ENCODE measurements at regions not wholly inside any gene's neighbourhood (a gene's known extent, or its start where the extent isn't known, plus 50 kb on each side); places are given as distances from the start of the nearest gene placed in this dataset.

GRCh38 chr3:73249047-73249446, 187.6 kb downstream of the EBLN2 start:
- Histone ChIP-seq H3K4me3 (ENCODE audit: extremely low read depth in 1 of 4, insufficient read depth in 2 of 4, low read depth in 3 of 4, low read length in 4 of 4) (no peak overlapping the region), H4K20me1 (replicated peaks in 1 of 2; ENCODE audit: control insufficient read depth in 1 of 2, insufficient read depth in 2 of 2, low read length in 2 of 2) (no peaks in the 10 kb centered on the region), H3K14ac (ENCODE audit: insufficient read length) (no peak overlapping the region), H3K79me2 (ENCODE audit: control insufficient read depth in 1 of 2, insufficient read depth in 2 of 2, low read length in 2 of 2) (no peaks in the 10 kb centered on the region), H3K27me3 (replicated peaks in 1 of 4; ENCODE audit: control insufficient read depth in 3 of 4, extremely low read depth in 1 of 4, insufficient read depth in 3 of 4, low read length in 3 of 4) (no peaks in the 10 kb centered on the region), H2BK20ac (ENCODE audit: low read length) (no peak overlapping the region), H3K4me2 (ENCODE audit: insufficient read depth in 1 of 2, low read depth in 2 of 2, low read length in 2 of 2) (no peak overlapping the region), H3K4ac (replicated peaks; ENCODE audit: insufficient read length, low read depth, low read length) (no peak overlapping the region), H4K8ac (ENCODE audit: extremely low read depth, insufficient read depth, low read length) (no peak overlapping the region), H2BK12ac (ENCODE audit: low read depth, low read length) (no peak overlapping the region), H4K5ac (ENCODE audit: insufficient read length, low read depth, low read length) (no peak overlapping the region), H3K79me1 (ENCODE audit: low read depth, low read length) (no peaks in the 10 kb centered on the region), H4K91ac (replicated peaks; ENCODE audit: insufficient read length, low read length) (no peak overlapping the region), H3K23ac (ENCODE audit: insufficient read length) (no peak overlapping the region), H2BK5ac (ENCODE audit: low read depth, low read length) (no peak overlapping the region), H2AK5ac (ENCODE audit: low read depth, low read length) (no peak overlapping the region), H2BK120ac (replicated peaks; ENCODE audit: low read depth, low read length) (no peak overlapping the region), H3K36me3 (ENCODE audit: control insufficient read depth in 2 of 4, insufficient read depth in 4 of 4, low read length in 3 of 4) (no peaks in the 10 kb centered on the region), H3K27ac (ENCODE audit: low read depth, low read length) (no peak overlapping the region), H3K23me2 (ENCODE audit: low read depth, low read length) (no peaks in the 10 kb centered on the region; the same call in 1 of the 2 replicates), H2BK15ac (ENCODE audit: low read length) (no peak overlapping the region), H2AFZ (ENCODE audit: low read length) (no peak overlapping the region), H3K9ac (replicated peaks in 1 of 4; ENCODE audit: extremely low read depth in 1 of 4, low read depth in 3 of 4, low read length in 3 of 4) (no peak overlapping the region), H3K56ac (replicated peaks; ENCODE audit: insufficient read length, low read depth, low read length) (no peak overlapping the region), H3K18ac (ENCODE audit: extremely low read depth, low read length) (no peak overlapping the region), H3K9me3 (ENCODE audit: insufficient read depth in 2 of 2, low read depth in 1 of 2, low read length in 1 of 2) (no peaks in the 10 kb centered on the region), H3K4me1 (replicated peaks in 1 of 4; ENCODE audit: control insufficient read depth in 3 of 4, insufficient read depth in 4 of 4, low read length in 3 of 4) (no peaks in the 10 kb centered on the region)
- DNase-seq (ENCODE audit: low read depth in 1 of 2, low spot score in 2 of 2) (no peak), FAIRE-seq (no peak)
- WGBS, 2 experiments (ENCODE audit: extremely low coverage in 1 of 2, insufficient coverage in 1 of 2, insufficient read length in 1 of 2, insufficient replicate concordance in 2 of 2, low coverage in 1 of 2, low lambda C conversion rate in 2 of 2, missing lambda C conversion rate in 1 of 2), result 90% methylated on average over 7 of the region's 7 CpGs; no CpG with 5 or more reads in 1 of the 2 experiments
- TF ChIP-seq, protein P1, sequence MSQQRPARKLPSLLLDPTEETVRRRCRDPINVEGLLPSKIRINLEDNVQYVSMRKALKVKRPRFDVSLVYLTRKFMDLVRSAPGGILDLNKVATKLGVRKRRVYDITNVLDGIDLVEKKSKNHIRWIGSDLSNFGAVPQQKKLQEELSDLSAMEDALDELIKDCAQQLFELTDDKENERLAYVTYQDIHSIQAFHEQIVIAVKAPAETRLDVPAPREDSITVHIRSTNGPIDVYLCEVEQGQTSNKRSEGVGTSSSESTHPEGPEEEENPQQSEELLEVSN (IDR thresholded peaks at IDR 0.05), result no peak
- no peak for TF ChIP-seq EGR1 (IDR thresholded peaks at IDR 0.05; ENCODE audit: borderline replicate concordance, low read depth, low read length)
- no peak for TF ChIP-seq RNF2 (IDR thresholded peaks at IDR 0.05; ENCODE audit: borderline replicate concordance, low read depth, low read length, missing control alignments, poor library complexity, severe bottlenecking)
- no peak for TF ChIP-seq CHD2 (IDR thresholded peaks at IDR 0.05; ENCODE audit: low read length)
- TF ChIP-seq SUZ12 (IDR thresholded peaks at IDR 0.05; ENCODE audit: low read length), result no peak
- TF ChIP-seq SIN3A (conservative IDR thresholded peaks at IDR 0.05 in 1 of 2, IDR thresholded peaks at IDR 0.05 in 1 of 2; ENCODE audit: low read depth in 1 of 2, low read length in 2 of 2), result no peak
- TF ChIP-seq EP300 (IDR thresholded peaks at IDR 0.05; ENCODE audit: borderline replicate concordance in 1 of 2, low read depth in 2 of 2, low read length in 2 of 2), result no peak
- TF ChIP-seq GABPA (IDR thresholded peaks at IDR 0.05; ENCODE audit: borderline replicate concordance, insufficient read depth, low read length), result no peak
- TF ChIP-seq FOSL1 (IDR thresholded peaks at IDR 0.05; ENCODE audit: insufficient read depth, low read depth, low read length), result no peak
- TF ChIP-seq SRF (IDR thresholded peaks at IDR 0.05; ENCODE audit: low read depth, low read length), result no peak
- no peak for TF ChIP-seq BACH1 (IDR thresholded peaks at IDR 0.05; ENCODE audit: low read length)
- no peak for TF ChIP-seq CREB1 (IDR thresholded peaks at IDR 0.05)
- TF ChIP-seq CBX5 (IDR thresholded peaks at IDR 0.05; ENCODE audit: low read depth, low read length), result no peak
- TF ChIP-seq SIX5 (IDR thresholded peaks at IDR 0.05; ENCODE audit: low read depth, low read length), result no peak
- POLR2A ChIA-PET (ENCODE audit: partially characterized antibody), result no interaction called here
- CTCF ChIA-PET (ENCODE audit: partially characterized antibody), result interaction anchor here (0.5 to 1.1 kb wide), 4 partner anchors 57 to 162 kb away, joined by 3 read pairs; no protein-coding TSS in a partner anchor
